Esophagus (tissue), 2 donors: ENCODE measurements at regions not wholly inside any gene's neighbourhood (a gene's known extent, or its start where the extent isn't known, plus 50 kb on each side); places are given as distances from the start of the nearest gene placed in this dataset.

Experiments used
- H3K27ac ChIP-seq, 2 donors: one replicate each; pipeline ENCODE4 v1.5.1; 2013; ENCODE audit warnings: low read depth in 2 of 2, mild to moderate bottlenecking in 2 of 2, inconsistent platforms in 1 of 2, low read length in 1 of 2, moderate library complexity in 1 of 2
- H3K27me3 ChIP-seq, 2 donors: one replicate each; pipeline ENCODE4 v1.6.1; 2013; ENCODE audit warnings: low read length in 2 of 2, control low read depth in 1 of 2, mild to moderate bottlenecking in 1 of 2; ENCODE audit not compliant: insufficient read depth in 2 of 2, control insufficient read depth in 1 of 2
- H3K36me3 ChIP-seq, 2 donors: one replicate each; pipeline ENCODE4 v1.6.1; 2013; ENCODE audit warnings: low read length in 1 of 2; ENCODE audit not compliant: control insufficient read depth in 2 of 2, insufficient read depth in 2 of 2
- H3K4me1 ChIP-seq, 2 donors: one replicate each; pipeline ENCODE4 v1.6.1; 2013; ENCODE audit warnings: low read length in 1 of 2; ENCODE audit not compliant: control insufficient read depth in 2 of 2, insufficient read depth in 2 of 2
- H3K4me3 ChIP-seq, 2 donors: one replicate each; pipeline ENCODE4 v1.5.1; 2013; ENCODE audit warnings: low read length in 2 of 2, mild to moderate bottlenecking in 2 of 2, low read depth in 1 of 2, moderate library complexity in 1 of 2
- H3K9me3 ChIP-seq, 2 donors: one replicate each; pipeline ENCODE4 v1.6.1; 2013; ENCODE audit warnings: mild to moderate bottlenecking in 2 of 2, low read depth in 1 of 2, low read length in 1 of 2, moderate library complexity in 1 of 2; ENCODE audit not compliant: control insufficient read depth in 2 of 2, insufficient read depth in 1 of 2
- WGBS, 2 donors: extraction: QIAGEN DNeasy Blood & Tissue Kit; methylation state at CpG; one replicate each; pipeline ENCODE4 v1.1.7; 2013; 5-methylcytosine and 5-hydroxymethylcytosine counted together
- donor health status: healthy with polysubstance abuse.
- donor health status: Bipolar disorder and iron deficiency.

GRCh38 chr5:71894091-71894490 lies 175.0 kb downstream of the CARTPT start:
- H3K36me3 ChIP-seq = no peaks in the 10 kb centered on the region
- H3K27ac ChIP-seq = no peak overlapping the region
- 62 to 74% methylated on average over 3 of the region's 3 CpGs for WGBS, 2 donors
- H3K9me3 ChIP-seq = no peaks in the 10 kb centered on the region
- H3K4me1 ChIP-seq = peaks cover 0 to 3% of the 10 kb centered on the region in 2 donors
- no peak overlapping the region for H3K4me3 ChIP-seq
- no peaks in the 10 kb centered on the region for H3K27me3 ChIP-seq

- 66 to 69% methylated on average over 1 of the region's 1 CpG for WGBS, 2 donors
- Histone ChIP-seq H3K27me3 (no peaks in the 10 kb centered on the region), H3K4me3 (no peak overlapping the region), H3K27ac (no peak overlapping the region), H3K4me1 (peaks cover 0 to 3% of the 10 kb centered on the region in 2 donors), H3K36me3 (no peaks in the 10 kb centered on the region), H3K9me3 (no peaks in the 10 kb centered on the region)
Measured at GRCh38 chr5:71895546-71895945, 176.5 kb downstream of the CARTPT start.

GRCh38 chr5:71899865-71900342 lies 180.8 kb downstream of the CARTPT start:
- no peaks in the 10 kb centered on the region for H3K27me3 ChIP-seq
- no peak overlapping the region for H3K27ac ChIP-seq
- 56 to 68% methylated on average over 2 of the region's 2 CpGs for WGBS, 2 donors
- H3K4me1 ChIP-seq = no peaks in the 10 kb centered on the region
- H3K36me3 ChIP-seq = no peaks in the 10 kb centered on the region
- H3K9me3 ChIP-seq = no peaks in the 10 kb centered on the region
- no peak overlapping the region for H3K4me3 ChIP-seq

DNA sequence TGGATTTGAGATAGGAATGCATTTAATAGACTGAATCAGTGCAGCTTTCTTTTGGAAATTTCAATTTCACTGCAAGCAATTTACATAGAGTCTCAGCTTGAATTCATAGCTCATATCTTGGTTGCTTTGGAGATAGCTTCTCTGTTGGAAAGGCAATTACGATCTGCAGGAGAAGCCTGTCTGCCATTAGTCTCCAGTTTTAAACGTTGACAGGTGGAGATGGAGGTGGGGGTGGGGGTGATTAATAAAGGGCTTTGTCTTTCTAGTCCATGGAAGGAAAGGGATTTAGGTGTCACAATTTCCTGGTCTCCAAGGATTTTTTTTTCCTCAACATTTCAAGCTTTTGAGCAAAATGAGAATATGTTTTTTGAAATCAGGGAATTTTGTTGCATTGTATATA lies 184.7 kb downstream of the CARTPT start:
- no peak overlapping the region for H3K27ac ChIP-seq
- no peaks in the 10 kb centered on the region for H3K36me3 ChIP-seq
- H3K27me3 ChIP-seq = no peaks in the 10 kb centered on the region
- peaks cover 0 to 7% of the 10 kb centered on the region in 2 donors for H3K4me1 ChIP-seq
- H3K9me3 ChIP-seq = no peaks in the 10 kb centered on the region
- no peak overlapping the region for H3K4me3 ChIP-seq
- 45 to 52% methylated on average over 2 of the region's 2 CpGs for WGBS, 2 donors

DNA sequence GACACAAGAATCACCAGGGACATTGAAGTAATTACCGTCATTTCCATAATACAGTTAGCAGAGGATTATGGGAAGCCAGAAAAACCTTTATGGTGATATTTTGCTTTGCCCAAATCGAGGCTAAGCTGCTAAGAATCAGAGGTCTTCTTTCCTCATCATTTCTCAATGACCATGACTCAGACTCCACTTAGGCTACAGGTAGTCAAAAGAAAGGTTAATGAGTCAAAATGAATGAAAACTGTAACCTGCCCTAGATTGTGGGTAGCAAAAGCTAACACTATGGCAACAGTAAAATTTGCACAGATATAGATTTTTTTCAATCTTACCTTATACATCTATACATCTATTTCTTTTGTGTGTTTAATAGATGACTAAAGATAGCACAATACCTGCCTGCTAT lies 185.8 kb downstream of the CARTPT start:
- H3K27ac ChIP-seq = no peak overlapping the region
- no peaks in the 10 kb centered on the region for H3K9me3 ChIP-seq
- peaks cover 0 to 7% of the 10 kb centered on the region in 2 donors for H3K4me1 ChIP-seq
- H3K36me3 ChIP-seq = no peaks in the 10 kb centered on the region
- H3K4me3 ChIP-seq = no peak overlapping the region
- 84 to 90% methylated on average over 2 of the region's 2 CpGs for WGBS, 2 donors
- H3K27me3 ChIP-seq = no peaks in the 10 kb centered on the region

DNA sequence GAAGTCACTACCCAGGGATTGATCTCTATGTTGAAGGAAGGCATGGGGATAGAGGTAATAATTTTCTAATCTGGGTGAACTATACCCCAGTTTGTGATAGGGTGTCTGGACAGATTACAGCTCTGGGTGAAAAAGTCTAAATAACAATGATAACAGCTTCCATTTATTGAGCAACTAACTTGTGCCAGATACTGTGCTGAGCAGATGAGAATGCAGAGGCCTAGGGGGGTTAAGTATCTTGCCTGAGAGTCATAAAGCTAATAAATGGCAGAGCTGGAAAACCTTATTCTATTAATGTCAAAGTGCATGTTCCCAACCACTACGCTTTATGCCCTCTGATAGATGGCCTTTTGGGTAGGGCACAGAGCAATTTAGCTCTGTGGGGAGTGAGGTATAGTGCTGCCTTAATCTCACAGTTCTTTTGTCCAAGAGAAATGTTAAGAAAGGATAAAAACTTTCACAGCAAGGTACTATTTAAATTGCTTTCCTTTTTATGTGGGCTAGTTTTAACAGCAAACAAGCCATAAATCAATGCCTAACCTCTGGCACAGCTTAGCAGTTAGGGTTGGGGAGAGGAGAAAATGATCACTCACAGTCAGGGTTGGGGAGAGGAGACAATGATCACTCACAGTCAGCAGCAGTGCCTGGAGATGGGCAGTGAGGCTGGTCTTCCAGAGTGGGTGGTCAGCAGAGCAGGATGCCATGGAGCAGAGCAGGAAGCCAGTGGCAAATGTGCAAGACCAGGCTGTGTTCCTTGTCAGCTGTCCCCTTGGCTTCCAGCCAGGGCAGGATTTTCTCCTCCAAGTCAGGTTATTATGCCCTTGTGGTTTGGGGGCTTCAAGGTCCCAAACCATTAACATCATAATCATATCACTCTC lies 187.0 kb downstream of the CARTPT start:
- no peaks in the 10 kb centered on the region for H3K9me3 ChIP-seq
- H3K4me3 ChIP-seq = no peak overlapping the region
- H3K4me1 ChIP-seq = peaks cover 0 to 7% of the 10 kb centered on the region in 2 donors
- no peaks in the 10 kb centered on the region for H3K27me3 ChIP-seq
- H3K36me3 ChIP-seq = no peaks in the 10 kb centered on the region
- H3K27ac ChIP-seq = no peak overlapping the region
- WGBS, 2 donors = 52 to 62% methylated on average over 1 of the region's 1 CpG

DNA sequence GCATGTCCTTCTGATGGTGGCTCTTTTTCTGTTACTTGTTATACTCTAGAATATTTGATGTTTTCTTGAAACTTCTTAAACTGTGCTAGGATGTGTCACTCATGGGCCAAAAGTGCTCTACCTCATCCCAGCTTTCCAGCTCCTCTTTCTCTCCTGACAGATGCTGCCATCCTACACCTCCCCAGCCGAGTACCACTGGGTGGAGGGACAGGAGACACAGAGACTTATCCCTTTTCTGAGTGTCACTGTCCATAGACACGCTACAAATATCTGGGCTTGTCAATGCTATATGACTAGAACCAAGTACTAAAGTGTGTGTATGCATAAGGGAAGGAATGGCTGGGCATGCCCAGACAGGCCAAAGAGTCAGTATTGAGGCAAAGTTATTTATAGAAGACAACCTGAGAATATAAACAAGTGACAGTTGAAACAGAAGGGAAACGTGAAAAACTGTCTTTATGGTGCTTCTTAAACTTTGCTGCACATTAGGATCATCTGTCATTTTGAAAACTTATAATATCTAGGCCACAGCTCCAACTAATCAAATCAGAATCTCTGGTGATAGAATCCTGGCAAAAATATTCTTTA lies 188.0 kb downstream of the CARTPT start:
- H3K27me3 ChIP-seq = no peaks in the 10 kb centered on the region
- H3K36me3 ChIP-seq = no peaks in the 10 kb centered on the region
- H3K9me3 ChIP-seq = no peaks in the 10 kb centered on the region
- no peak overlapping the region for H3K4me3 ChIP-seq
- no peak overlapping the region for H3K27ac ChIP-seq
- WGBS, 2 donors = 41 to 63% methylated on average over 3 of the region's 3 CpGs
- H3K4me1 ChIP-seq = peaks cover 0 to 7% of the 10 kb centered on the region in 2 donors

DNA sequence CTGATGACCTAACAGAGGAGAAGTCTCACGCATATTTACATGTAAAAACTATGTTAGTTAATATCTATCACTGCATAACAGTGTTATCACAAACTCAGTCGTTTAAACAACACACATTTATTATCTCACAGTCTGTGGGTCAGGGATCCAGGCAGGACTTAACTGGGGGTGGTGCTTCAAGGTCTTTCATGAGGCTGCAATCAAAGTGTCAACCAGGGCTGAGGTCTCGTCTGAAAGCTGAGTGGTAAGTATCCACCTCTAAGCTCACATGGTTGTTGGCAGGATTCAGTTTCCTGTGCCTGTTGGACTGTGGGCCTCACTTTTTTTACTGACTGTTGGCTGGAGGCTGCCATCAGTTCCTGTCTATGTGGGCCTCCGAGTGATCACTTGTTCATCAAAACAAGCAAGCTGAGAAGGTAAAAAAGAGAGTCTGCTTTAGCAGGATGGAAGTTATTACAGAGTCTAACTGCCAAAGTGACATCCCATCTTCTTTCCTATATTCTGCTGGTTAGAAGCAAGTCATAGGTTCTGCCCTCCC lies 188.6 kb downstream of the CARTPT start:
- H3K27me3 ChIP-seq = no peaks in the 10 kb centered on the region
- H3K27ac ChIP-seq = no peak overlapping the region
- 49 to 53% methylated on average over 4 of the region's 4 CpGs for WGBS, 2 donors
- no peaks in the 10 kb centered on the region for H3K36me3 ChIP-seq
- no peak overlapping the region for H3K4me3 ChIP-seq
- peaks cover 0 to 7% of the 10 kb centered on the region in 2 donors for H3K4me1 ChIP-seq
- H3K9me3 ChIP-seq = no peaks in the 10 kb centered on the region

- WGBS, 2 donors = 83 to 87% methylated on average over 3 of the region's 3 CpGs
- peaks cover 0 to 7% of the 10 kb centered on the region in 2 donors for H3K4me1 ChIP-seq
- H3K9me3 ChIP-seq = no peaks in the 10 kb centered on the region
- no peak overlapping the region for H3K27ac ChIP-seq
- no peak overlapping the region for H3K4me3 ChIP-seq
- H3K36me3 ChIP-seq = no peaks in the 10 kb centered on the region
- no peaks in the 10 kb centered on the region for H3K27me3 ChIP-seq
Measured at GRCh38 chr5:71910741-71911140, 191.7 kb downstream of the CARTPT start.
